ENCODE measurements at regions not wholly inside any gene's neighbourhood (a gene's known extent, or its start where the extent isn't known, plus 50 kb on each side); places are given as distances from the start of the nearest gene placed in this dataset.

GRCh38 chr11:16685914-16686313, 52.5 kb upstream of the C11orf58 start:
- no peak for DNase-seq (ENCODE audit: low read depth, low spot score)

- DNase-seq (ENCODE audit: low read depth, low spot score) = no peak
Measured at GRCh38 chr11:16678466-16679116, 59.9 kb upstream of the C11orf58 start.

GRCh38 chr11:16669799-16670415, 68.5 kb upstream of the C11orf58 start:
- no peak for DNase-seq (ENCODE audit: low read depth, low spot score)

GRCh38 chr11:16632295-16633200, 105.9 kb upstream of the C11orf58 start:
- DNase-seq (ENCODE audit: low read depth, low spot score) = no peak

GRCh38 chr11:16630651-16631050, 107.8 kb upstream of the C11orf58 start:
- DNase-seq (ENCODE audit: low read depth, low spot score) = no peak

- no peak for DNase-seq (ENCODE audit: low read depth, low spot score)
Measured at GRCh38 chr11:16618431-16618830, 120.0 kb upstream of the C11orf58 start.

GRCh38 chr11:16615480-16615879, 123.0 kb upstream of the C11orf58 start:
- no peak for DNase-seq (ENCODE audit: low read depth, low spot score)

GRCh38 chr11:16613512-16614381, 124.7 kb upstream of the C11orf58 start:
- peak; percentile 36 for DNase-seq (ENCODE audit: low read depth, low spot score)

GRCh38 chr11:16613262-16613511, 125.3 kb upstream of the C11orf58 start:
- no peak for DNase-seq (ENCODE audit: low read depth, low spot score)

- no peak for DNase-seq (ENCODE audit: low read depth, low spot score)
Measured at GRCh38 chr11:16612566-16613261, 125.7 kb upstream of the C11orf58 start.

- DNase-seq (ENCODE audit: low read depth, low spot score) = no peak
Measured at GRCh38 chr11:16611926-16612565, 126.4 kb upstream of the C11orf58 start.

GRCh38 chr11:16611401-16611921, 127.0 kb upstream of the C11orf58 start:
- no peak for DNase-seq (ENCODE audit: low read depth, low spot score)

GRCh38 chr11:16610738-16611388, 127.6 kb upstream of the C11orf58 start:
- DNase-seq (ENCODE audit: low read depth, low spot score) = no peak

- DNase-seq (ENCODE audit: low read depth, low spot score) = no peak
Measured at GRCh38 chr11:16610213-16610737, 128.2 kb upstream of the C11orf58 start.

GRCh38 chr11:16609769-16610168, 128.7 kb upstream of the C11orf58 start:
- DNase-seq (ENCODE audit: low read depth, low spot score) = no peak

GRCh38 chr11:16607675-16608644, 130.5 kb upstream of the C11orf58 start:
- no peak for DNase-seq (ENCODE audit: low read depth, low spot score)

GRCh38 chr11:16606784-16607674, 131.4 kb upstream of the C11orf58 start:
- no peak for DNase-seq (ENCODE audit: low read depth, low spot score)
